Endodermal cell (in vitro differentiated cells): ENCODE measurements at regions not wholly inside any gene's neighbourhood (a gene's known extent, or its start where the extent isn't known, plus 50 kb on each side); places are given as distances from the start of the nearest gene placed in this dataset.

Experiments used
- DNase-seq: peaks from one replicate; pipeline ENCODE4 v3.0.0-alpha.2; 2017
- H3K27ac ChIP-seq: 2 replicates; pipeline ENCODE4 v1.5.1; 2013; ENCODE audit warnings: mild to moderate bottlenecking, low read depth, low read length, moderate library complexity
- H3K27me3 ChIP-seq: 2 replicates; pipeline ENCODE4 v1.6.1; 2013; ENCODE audit warnings: mild to moderate bottlenecking, low read length, moderate library complexity; ENCODE audit not compliant: insufficient read depth, control insufficient read depth, poor library complexity, severe bottlenecking
- H3K36me3 ChIP-seq: 2 replicates; pipeline ENCODE4 v1.7.0; 2013; ENCODE audit warnings: mild to moderate bottlenecking, low read length, moderate library complexity; ENCODE audit not compliant: control insufficient read depth, insufficient read depth
- H3K4me1 ChIP-seq: one replicate; pipeline ENCODE4 v1.7.0; 2013; ENCODE audit warnings: low read length; ENCODE audit not compliant: control insufficient read depth, insufficient read depth
- H3K4me3 ChIP-seq: 2 replicates; pipeline ENCODE4 v1.5.1; 2013; ENCODE audit warnings: mild to moderate bottlenecking, low read length, moderate library complexity
- H3K9ac ChIP-seq: 2 replicates; pipeline ENCODE4 v1.6.1; 2013; ENCODE audit warnings: mild to moderate bottlenecking, low read length, moderate library complexity; ENCODE audit not compliant: poor library complexity, severe bottlenecking; ENCODE audit errors: extremely low read depth
- H3K9me3 ChIP-seq: 2 replicates; pipeline ENCODE4 v1.6.1; 2013; ENCODE audit warnings: mild to moderate bottlenecking, low read length, moderate library complexity; ENCODE audit not compliant: control insufficient read depth
- H3K27ac Mint-ChIP-seq: 2 replicates; pipeline ENCODE4 v1.8.0; 2020; ENCODE audit warnings: mixed read lengths
- H3K27me3 Mint-ChIP-seq: 2 replicates; pipeline ENCODE4 v1.8.0; 2021; ENCODE audit warnings: mild to moderate bottlenecking, mixed read lengths; ENCODE audit not compliant: insufficient read depth
- H3K36me3 Mint-ChIP-seq: 2 replicates; pipeline ENCODE4 v1.8.0; 2020; ENCODE audit warnings: low read depth, mixed read lengths
- H3K4me1 Mint-ChIP-seq: 2 replicates; pipeline ENCODE4 v1.8.0; 2020; ENCODE audit warnings: mixed read lengths
- H3K4me3 Mint-ChIP-seq: 2 replicates; pipeline ENCODE4 v1.8.0; 2020; ENCODE audit warnings: mild to moderate bottlenecking, moderate library complexity, mixed read lengths
- H3K9me3 Mint-ChIP-seq: 2 replicates; pipeline ENCODE4 v1.8.0; 2020; ENCODE audit warnings: mild to moderate bottlenecking, mixed read lengths
- CTCF ChIP-seq: fragments of 200-600 bp; sonication (generic); conservative IDR thresholded peaks from 2 replicates; pipeline ENCODE4 v1.5.0; 2021; ENCODE audit warnings: antibody characterized with exemption, mild to moderate bottlenecking
- WGBS, 2 experiments: methylation state at CpG; one replicate each; pipeline versions ENCODE4 v1.1.5 to v1.1.7; 2013; ENCODE audit warnings: missing lambda C conversion rate in 2 of 2, mixed read lengths in 1 of 2; ENCODE audit not compliant: insufficient coverage in 1 of 2, insufficient read length in 1 of 2; 5-methylcytosine and 5-hydroxymethylcytosine counted together

GRCh38 chr15:94555841-94556519 is 324.6 kb downstream of the MCTP2 start:
- no peaks in the 10 kb centered on the region for H3K4me1 Mint-ChIP-seq
- TF ChIP-seq CTCF: no peak
- no peaks in the 10 kb centered on the region for H3K27me3 Mint-ChIP-seq
- no peak overlapping the region for H3K27ac ChIP-seq
- H3K36me3 ChIP-seq: no peaks in the 10 kb centered on the region
- DNase-seq: no peak
- H3K4me3 Mint-ChIP-seq: no peak overlapping the region
- peaks cover 3% of the 10 kb centered on the region for H3K9me3 Mint-ChIP-seq
- WGBS, 2 experiments: 84 to 90% methylated on average over 2 of the region's 2 CpGs
- H3K4me3 ChIP-seq: no peak overlapping the region
- H3K9ac ChIP-seq: no peak overlapping the region
- H3K4me1 ChIP-seq: no peaks in the 10 kb centered on the region
- H3K27me3 ChIP-seq: no peaks in the 10 kb centered on the region
- no peak overlapping the region for H3K27ac Mint-ChIP-seq
- no peaks in the 10 kb centered on the region for H3K36me3 Mint-ChIP-seq
- no peaks in the 10 kb centered on the region for H3K9me3 ChIP-seq

- Histone ChIP-seq H3K4me1 (peaks cover 4% of the 10 kb centered on the region), H3K9me3 (peaks cover 18% of the 10 kb centered on the region), H3K36me3 (no peaks in the 10 kb centered on the region), H3K27me3 (no peaks in the 10 kb centered on the region), H3K27ac (no peak overlapping the region), H3K9ac (no peak overlapping the region), H3K4me3 (no peak overlapping the region)
- no peak overlapping the region for H3K4me3 Mint-ChIP-seq
- TF ChIP-seq CTCF: no peak
- no peaks in the 10 kb centered on the region for H3K27me3 Mint-ChIP-seq
- H3K36me3 Mint-ChIP-seq: peaks cover 2% of the 10 kb centered on the region
- DNase-seq: no peak
- WGBS, 2 experiments: 93 to 97% methylated on average over 3 to 4 of the region's 4 CpGs
- peaks cover 5% of the 10 kb centered on the region for H3K4me1 Mint-ChIP-seq
- H3K27ac Mint-ChIP-seq: no peak overlapping the region
- peaks cover 16% of the 10 kb centered on the region for H3K9me3 Mint-ChIP-seq
Observed at GRCh38 chr15:94561036-94561689, 329.8 kb downstream of the MCTP2 start.

- Mint-ChIP-seq H3K9me3 (peaks cover 16% of the 10 kb centered on the region), H3K36me3 (peaks cover 2% of the 10 kb centered on the region), H3K27me3 (no peaks in the 10 kb centered on the region), H3K4me3 (no peak overlapping the region), H3K4me1 (peaks cover 23% of the 10 kb centered on the region), H3K27ac (no peak overlapping the region)
- Histone ChIP-seq H3K27me3 (no peaks in the 10 kb centered on the region), H3K9me3 (peaks cover 18% of the 10 kb centered on the region), H3K9ac (no peak overlapping the region), H3K27ac (no peak overlapping the region), H3K36me3 (no peaks in the 10 kb centered on the region), H3K4me1 (peaks cover 18% of the 10 kb centered on the region), H3K4me3 (peak overlapping the region; percentile 32)
- no peak for TF ChIP-seq CTCF
- WGBS, 2 experiments: no CpG with 5 or more reads among the region's 2 CpGs
- no peak for DNase-seq
Observed at GRCh38 chr15:94563456-94563855, 332.1 kb downstream of the MCTP2 start.
